ENCODE measurements at regions not wholly inside any gene's neighbourhood (a gene's known extent, or its start where the extent isn't known, plus 50 kb on each side); places are given as distances from the start of the nearest gene placed in this dataset.

GRCh38 chr2:118496467-118496866, 351.0 kb downstream of the EN1 start:
- DNase-seq, result no peak

GRCh38 chr2:118495290-118495689, 352.2 kb downstream of the EN1 start:
- no peak for DNase-seq

- no peak for DNase-seq
These were observed 354.2 kb downstream of the EN1 start for GRCh38 chr2:118493213-118493612.

GRCh38 chr2:118492335-118492734, 355.1 kb downstream of the EN1 start:
- DNase-seq, result no peak

GRCh38 chr2:118490330-118490729, 357.1 kb downstream of the EN1 start:
- DNase-seq, result no peak

- DNase-seq, result no peak
These were observed 357.6 kb downstream of the EN1 start for GRCh38 chr2:118489712-118490299.

GRCh38 chr2:118481299-118481698, 366.1 kb downstream of the EN1 start:
- no peak for DNase-seq

GRCh38 chr2:118479020-118479419, 368.4 kb downstream of the EN1 start:
- DNase-seq, result no peak

- DNase-seq, result no peak
These were observed 370.2 kb downstream of the EN1 start for GRCh38 chr2:118477111-118477862.

- DNase-seq, result no peak
These were observed 371.7 kb downstream of the EN1 start for GRCh38 chr2:118475622-118476205.

- no peak for DNase-seq
These were observed 372.9 kb downstream of the EN1 start for GRCh38 chr2:118474541-118474920.

- DNase-seq, result no peak
These were observed 373.5 kb downstream of the EN1 start for GRCh38 chr2:118473846-118474540.

- no peak for DNase-seq
These were observed 374.2 kb downstream of the EN1 start for GRCh38 chr2:118473241-118473640.

GRCh38 chr2:118470297-118470696, 377.2 kb downstream of the EN1 start:
- DNase-seq, result no peak

- no peak for DNase-seq
These were observed 378.3 kb downstream of the EN1 start for GRCh38 chr2:118469103-118469502.

- DNase-seq, result no peak
These were observed 376.4 kb downstream of the INSIG2 start for GRCh38 chr2:118464546-118465265.

GRCh38 chr2:118464046-118464445, 375.8 kb downstream of the INSIG2 start:
- DNase-seq, result no peak

- no peak for DNase-seq
These were observed 372.2 kb downstream of the INSIG2 start for GRCh38 chr2:118460425-118460824.

- no peak for DNase-seq
These were observed 371.2 kb downstream of the INSIG2 start for GRCh38 chr2:118459426-118459825.

GRCh38 chr2:118457951-118458350, 369.7 kb downstream of the INSIG2 start:
- DNase-seq, result no peak

GRCh38 chr2:118449401-118449800, 361.1 kb downstream of the INSIG2 start:
- DNase-seq, result no peak

GRCh38 chr2:118443596-118443995, 355.3 kb downstream of the INSIG2 start:
- peak; percentile 64 for DNase-seq

- DNase-seq, result no peak
These were observed 354.8 kb downstream of the INSIG2 start for GRCh38 chr2:118442996-118443553.
